GM10266 (cell line): ENCODE measurements at regions not wholly inside any gene's neighbourhood (a gene's known extent, or its start where the extent isn't known, plus 50 kb on each side); places are given as distances from the start of the nearest gene placed in this dataset.

Experiments
- DNase-seq: peaks from one replicate; pipeline ENCODE4 v3.0.0; 2012; ENCODE audit errors: extremely low spot score
- TF ChIP-seq, protein P1 (sequence below): IDR thresholded peaks from 2 replicates; pipeline ENCODE4 v1.5.1; 2012; ENCODE audit warnings: mild to moderate bottlenecking, low read depth; ENCODE audit not compliant: control insufficient read depth, insufficient read depth; ENCODE audit errors: missing control alignments

GRCh38 chr13:40269086-40269485 is 397.4 kb downstream of the FOXO1 start:
- TF ChIP-seq, protein P1, sequence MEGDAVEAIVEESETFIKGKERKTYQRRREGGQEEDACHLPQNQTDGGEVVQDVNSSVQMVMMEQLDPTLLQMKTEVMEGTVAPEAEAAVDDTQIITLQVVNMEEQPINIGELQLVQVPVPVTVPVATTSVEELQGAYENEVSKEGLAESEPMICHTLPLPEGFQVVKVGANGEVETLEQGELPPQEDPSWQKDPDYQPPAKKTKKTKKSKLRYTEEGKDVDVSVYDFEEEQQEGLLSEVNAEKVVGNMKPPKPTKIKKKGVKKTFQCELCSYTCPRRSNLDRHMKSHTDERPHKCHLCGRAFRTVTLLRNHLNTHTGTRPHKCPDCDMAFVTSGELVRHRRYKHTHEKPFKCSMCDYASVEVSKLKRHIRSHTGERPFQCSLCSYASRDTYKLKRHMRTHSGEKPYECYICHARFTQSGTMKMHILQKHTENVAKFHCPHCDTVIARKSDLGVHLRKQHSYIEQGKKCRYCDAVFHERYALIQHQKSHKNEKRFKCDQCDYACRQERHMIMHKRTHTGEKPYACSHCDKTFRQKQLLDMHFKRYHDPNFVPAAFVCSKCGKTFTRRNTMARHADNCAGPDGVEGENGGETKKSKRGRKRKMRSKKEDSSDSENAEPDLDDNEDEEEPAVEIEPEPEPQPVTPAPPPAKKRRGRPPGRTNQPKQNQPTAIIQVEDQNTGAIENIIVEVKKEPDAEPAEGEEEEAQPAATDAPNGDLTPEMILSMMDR: no peak

DNA sequence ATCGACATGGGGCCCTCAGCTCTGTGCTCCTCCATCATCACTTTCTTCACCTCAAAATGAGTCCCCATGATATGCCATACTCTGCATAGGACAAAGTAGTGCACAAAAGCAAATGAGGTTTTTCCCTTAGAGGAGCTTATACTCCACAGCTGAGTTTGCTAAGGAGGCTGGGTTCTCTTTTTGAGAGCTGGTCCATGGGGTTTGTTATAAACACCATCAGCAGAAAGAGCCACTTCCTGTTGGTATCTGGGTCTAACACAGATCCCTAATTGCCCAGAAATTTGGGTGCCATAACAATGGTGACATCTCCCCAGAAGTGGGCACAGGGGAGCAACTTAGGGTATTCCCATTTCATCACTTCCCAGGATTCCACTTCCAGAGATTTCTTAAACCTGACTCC is 395.7 kb downstream of the FOXO1 start:
- TF ChIP-seq, protein P1: no peak
- DNase-seq: no peak

More at GRCh38 chr13:40269086-40269485, 397.4 kb downstream of the FOXO1 start:
- no peak for DNase-seq

DNA sequence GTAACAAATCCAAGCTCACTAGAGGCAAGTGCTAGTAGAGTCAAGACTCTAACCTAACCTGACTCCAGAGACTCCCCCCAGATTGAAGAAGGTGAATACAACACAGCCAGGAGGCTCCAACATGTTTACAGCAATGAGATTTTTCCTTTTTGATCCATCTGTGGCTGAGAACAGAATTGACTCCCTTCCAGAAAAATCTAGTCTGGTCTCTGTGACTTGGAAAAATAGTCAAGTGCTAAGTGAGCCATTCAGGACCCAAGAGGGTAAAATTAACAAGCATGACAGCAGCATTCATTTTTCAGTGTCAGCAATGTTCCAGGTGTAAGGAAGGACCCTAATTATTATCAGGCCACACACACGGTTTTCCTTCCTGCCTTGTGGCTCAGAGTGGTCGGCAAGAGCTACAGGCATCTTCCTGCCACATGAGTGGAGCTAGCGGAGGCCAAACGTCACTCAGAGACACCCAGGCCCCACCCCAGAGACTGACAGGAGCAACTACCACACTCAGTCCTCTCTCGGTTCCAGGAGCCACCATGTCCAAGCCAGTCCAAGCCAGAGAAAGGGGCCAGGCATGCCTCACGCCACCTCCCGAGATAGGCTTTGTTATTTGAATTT is 395.1 kb downstream of the FOXO1 start:
- DNase-seq: no peak
- TF ChIP-seq, protein P1: no peak

DNA sequence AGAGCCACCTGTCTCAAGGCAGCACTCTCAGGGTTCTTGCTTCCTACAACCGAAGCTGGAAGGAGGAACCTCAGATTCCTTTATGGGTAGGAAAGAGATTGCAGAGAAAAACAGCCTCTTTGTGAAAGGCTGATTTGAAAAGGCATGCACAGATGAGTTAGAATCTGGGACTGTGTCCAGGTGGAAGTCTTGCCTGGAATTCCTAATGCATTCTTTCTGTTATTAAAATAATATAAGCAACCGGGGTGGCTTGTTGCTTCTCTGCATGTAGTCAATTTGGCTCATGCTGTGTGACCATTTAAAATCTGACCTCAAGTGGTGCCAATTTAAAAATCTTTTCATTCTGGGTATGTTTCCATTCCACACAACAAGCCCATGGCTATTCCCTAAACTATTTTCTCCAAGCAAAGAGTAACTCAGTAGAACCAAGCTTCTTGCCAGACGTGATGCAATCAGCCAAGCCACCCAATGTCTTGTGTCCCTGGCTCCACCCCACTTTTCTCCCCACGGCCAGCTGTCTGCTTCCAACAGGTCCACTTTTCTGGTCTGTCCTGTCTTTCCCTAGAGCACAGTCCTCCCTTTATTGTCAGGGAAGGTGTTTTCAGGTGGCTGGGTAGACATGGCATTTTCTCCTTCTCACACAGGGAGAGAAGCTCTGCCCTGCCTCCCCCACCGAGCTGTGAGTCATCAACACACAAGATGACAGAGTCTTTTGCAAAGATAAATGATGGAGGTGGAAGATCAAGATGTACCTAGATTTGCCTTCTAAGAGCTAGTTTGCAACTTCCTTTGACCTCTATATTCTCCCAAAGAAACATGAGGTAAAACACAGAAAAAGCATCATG is 394.3 kb downstream of the FOXO1 start:
- no peak for DNase-seq
- TF ChIP-seq, protein P1: no peak

- TF ChIP-seq, protein P1: no peak
- no peak for DNase-seq
Measured at GRCh38 chr13:40272776-40273139, 393.7 kb downstream of the FOXO1 start.

- TF ChIP-seq, protein P1: no peak
- DNase-seq: no peak
Measured at GRCh38 chr13:40273253-40274025, 393.0 kb downstream of the FOXO1 start.

DNA sequence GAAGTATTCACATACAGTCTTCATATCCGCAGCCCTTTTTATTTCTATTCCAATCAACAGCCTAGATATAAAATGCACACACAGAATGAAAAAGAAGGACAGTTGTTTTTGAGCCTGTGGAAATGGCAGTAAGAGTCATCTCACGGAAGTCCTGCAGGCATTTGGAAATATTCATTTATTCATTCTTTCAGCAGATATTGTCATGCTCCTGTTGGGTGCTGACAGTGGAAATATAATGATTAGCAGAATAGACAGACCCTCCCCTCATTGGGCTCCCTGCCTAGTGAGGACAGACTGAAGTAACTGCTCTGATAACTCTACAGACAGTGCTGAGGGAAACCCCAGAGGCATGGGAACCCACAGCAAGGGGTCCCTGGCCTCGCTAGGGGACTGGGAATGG is 392.3 kb downstream of the FOXO1 start:
- DNase-seq: no peak
- TF ChIP-seq, protein P1: no peak
